ENCODE measurements at regions not wholly inside any gene's neighbourhood (a gene's known extent, or its start where the extent isn't known, plus 50 kb on each side); places are given as distances from the start of the nearest gene placed in this dataset.

- Histone ChIP-seq H3K4me3 (no peak overlapping the region), H3K4me1 (no peaks in the 10 kb centered on the region), H3K36me3 (no peaks in the 10 kb centered on the region), H3K9me3 (no peaks in the 10 kb centered on the region), H3K27ac (no peak overlapping the region), H3K27me3 (no peaks in the 10 kb centered on the region)
- no peak for TF ChIP-seq POLR2A (IDR thresholded peaks at IDR 0.05)
- no peak for TF ChIP-seq CTCF (IDR thresholded peaks at IDR 0.05)
- peak in 2 of 3 donors; percentile 17 to 54 for DNase-seq
Measured at GRCh38 chr13:34349091-34349722, 531.3 kb downstream of the RFC3 start.

- no peak overlapping the region for H3K4me3 ChIP-seq
- H3K27ac ChIP-seq = no peak overlapping the region
- DNase-seq = no peak
- no peaks in the 10 kb centered on the region for H3K9me3 ChIP-seq
- H3K36me3 ChIP-seq = no peaks in the 10 kb centered on the region
- H3K4me1 ChIP-seq = no peaks in the 10 kb centered on the region
- no peak for TF ChIP-seq POLR2A (IDR thresholded peaks at IDR 0.05)
- no peak for TF ChIP-seq CTCF (IDR thresholded peaks at IDR 0.05)
- H3K27me3 ChIP-seq = no peaks in the 10 kb centered on the region
Measured at GRCh38 chr13:34350671-34351070, 532.7 kb downstream of the RFC3 start.

- no peaks in the 10 kb centered on the region for H3K27me3 ChIP-seq
- no peak overlapping the region for H3K4me3 ChIP-seq
- H3K27ac ChIP-seq = no peak overlapping the region
- no peaks in the 10 kb centered on the region for H3K4me1 ChIP-seq
- TF ChIP-seq CTCF (IDR thresholded peaks at IDR 0.05) (no peak), POLR2A (IDR thresholded peaks at IDR 0.05) (no peak)
- DNase-seq = no peak
- H3K36me3 ChIP-seq = no peaks in the 10 kb centered on the region
- no peaks in the 10 kb centered on the region for H3K9me3 ChIP-seq
Measured at GRCh38 chr13:34351134-34351533, 533.2 kb downstream of the RFC3 start.

- DNase-seq = no peak
- TF ChIP-seq POLR2A (IDR thresholded peaks at IDR 0.05) (no peak), CTCF (IDR thresholded peaks at IDR 0.05) (no peak)
- H3K36me3 ChIP-seq = no peaks in the 10 kb centered on the region
- no peak overlapping the region for H3K4me3 ChIP-seq
- no peak overlapping the region for H3K27ac ChIP-seq
- H3K9me3 ChIP-seq = no peaks in the 10 kb centered on the region
- H3K4me1 ChIP-seq = no peaks in the 10 kb centered on the region
- no peaks in the 10 kb centered on the region for H3K27me3 ChIP-seq
Measured at GRCh38 chr13:34352958-34353357, 535.0 kb downstream of the RFC3 start.

DNA sequence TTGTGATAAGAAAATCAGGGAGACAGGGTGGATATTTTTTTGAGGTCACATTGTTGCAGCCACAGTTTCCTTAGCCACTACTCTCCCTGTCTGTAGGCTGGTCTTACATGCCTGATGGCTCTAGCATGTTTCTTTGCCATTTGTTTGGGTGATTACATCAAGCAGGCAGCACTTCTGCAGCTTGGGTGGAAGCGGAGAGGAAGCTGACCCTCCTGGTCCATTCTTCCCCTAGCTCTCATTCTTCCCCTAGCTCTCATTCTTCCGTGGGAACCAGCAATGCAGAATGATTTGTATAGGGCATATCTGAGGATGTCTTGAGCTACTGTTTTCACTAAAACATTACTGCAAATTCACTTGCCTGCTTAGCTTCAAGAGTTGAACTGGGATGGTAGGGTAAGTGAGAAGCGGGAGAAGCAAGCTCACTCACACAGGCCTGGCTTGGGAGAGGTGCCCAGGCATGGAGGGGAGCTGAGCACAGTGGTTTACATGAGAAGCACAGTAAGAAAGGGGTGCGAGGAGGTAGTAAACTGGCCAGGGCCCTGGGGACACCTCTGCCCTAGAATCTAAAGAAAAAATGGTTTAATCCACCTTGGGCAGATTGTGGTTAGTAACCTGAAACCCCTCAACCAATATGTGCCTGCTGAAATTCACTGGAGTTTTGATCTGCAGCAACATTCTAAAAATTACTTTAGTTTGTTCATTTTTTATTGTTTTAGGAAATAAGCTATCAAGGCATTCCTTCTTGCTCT is 538.9 kb downstream of the RFC3 start:
- Histone ChIP-seq H3K9me3 (no peaks in the 10 kb centered on the region), H3K27me3 (no peaks in the 10 kb centered on the region), H3K4me1 (no peaks in the 10 kb centered on the region), H3K4me3 (no peak overlapping the region), H3K27ac (no peak overlapping the region), H3K36me3 (no peaks in the 10 kb centered on the region)
- no peak for DNase-seq
- TF ChIP-seq POLR2A (IDR thresholded peaks at IDR 0.05) (no peak), CTCF (IDR thresholded peaks at IDR 0.05) (no peak)

Measured in Peyer's patch (tissue), 4 donors.